SH-SY5Y (cell line): ENCODE measurements at regions not wholly inside any gene's neighbourhood (a gene's known extent, or its start where the extent isn't known, plus 50 kb on each side); places are given as distances from the start of the nearest gene placed in this dataset.

Experiments
- GATA2 ChIP-seq: IDR thresholded peaks from 2 replicates; pipeline ENCODE4 v1.6.1; 2011; ENCODE audit warnings: mild to moderate bottlenecking, low read depth, low read length
- GATA3 ChIP-seq: IDR thresholded peaks from 2 replicates; pipeline ENCODE4 v1.6.1; 2011; ENCODE audit warnings: low read depth, mild to moderate bottlenecking, low read length, moderate library complexity

DNA sequence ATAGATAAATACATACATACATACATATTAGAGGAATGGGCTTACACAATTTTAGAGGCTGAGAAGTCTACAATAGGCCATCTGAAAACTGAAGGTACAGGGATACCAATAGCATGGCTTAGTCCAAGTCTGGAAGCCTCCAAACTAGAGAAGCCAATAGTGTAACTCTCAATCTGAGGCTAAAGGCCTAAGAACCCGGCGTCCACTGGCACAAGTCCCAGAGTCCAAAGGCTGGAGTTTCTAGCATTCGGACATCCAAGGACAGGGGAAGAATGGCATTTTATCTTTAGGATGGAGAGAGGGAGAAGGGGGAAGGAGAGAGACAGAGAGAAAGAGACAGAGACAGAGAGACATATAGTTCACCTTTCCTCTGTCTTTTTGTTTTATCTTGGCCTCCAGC, 63.7 kb upstream of the SYT4 start:
- no peak for TF ChIP-seq GATA2
- TF ChIP-seq GATA3 = no peak

- no peak for TF ChIP-seq GATA3
- no peak for TF ChIP-seq GATA2
Measured at GRCh38 chr18:43350176-43350575, 72.9 kb upstream of the SYT4 start.

DNA sequence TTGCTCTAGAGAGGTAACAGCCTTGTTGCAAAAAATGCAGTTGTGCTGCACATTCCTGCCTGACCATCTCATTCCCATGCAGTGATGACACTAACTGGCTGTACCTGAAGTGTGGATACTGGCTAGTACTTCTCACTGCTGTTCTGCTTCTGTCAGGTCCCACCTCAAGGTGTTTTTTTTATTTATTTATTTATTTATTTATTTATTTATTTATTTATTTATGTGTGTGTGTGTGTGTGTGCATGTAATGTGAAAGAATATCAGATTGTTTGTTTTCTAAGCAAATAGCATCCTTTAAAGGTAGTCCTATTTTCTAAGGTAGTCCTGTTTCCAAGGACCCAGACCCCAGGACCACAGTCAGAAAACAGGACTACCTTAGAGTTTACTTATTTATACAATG, 87.2 kb upstream of the SYT4 start:
- TF ChIP-seq GATA2 = no peak
- TF ChIP-seq GATA3 = no peak

GRCh38 chr18:43367895-43368294, 90.6 kb upstream of the SYT4 start:
- TF ChIP-seq GATA2 (no peak), GATA3 (no peak)

DNA sequence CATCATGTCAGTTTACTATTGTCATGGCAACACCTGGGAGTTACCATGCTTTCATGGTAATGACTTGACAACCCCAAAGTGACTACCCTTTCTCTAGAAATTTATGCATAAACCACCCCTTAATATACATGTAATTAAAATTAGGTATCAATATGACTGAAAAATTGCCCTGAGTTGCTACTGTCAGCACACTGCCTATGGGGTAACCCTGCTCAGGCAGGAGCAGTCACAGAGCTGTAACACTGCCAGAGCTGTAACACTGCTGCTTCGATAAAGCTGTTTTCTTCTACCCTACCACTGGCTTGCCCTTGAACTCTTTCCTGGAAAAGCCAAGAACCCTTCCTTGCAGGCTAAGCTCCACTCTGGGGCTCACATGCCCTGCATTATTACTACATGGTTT, 95.5 kb upstream of the SYT4 start:
- no peak for TF ChIP-seq GATA3
- no peak for TF ChIP-seq GATA2

- TF ChIP-seq GATA3 = no peak
- TF ChIP-seq GATA2 = no peak
Measured at GRCh38 chr18:43380104-43380672, 102.9 kb upstream of the SYT4 start.

DNA sequence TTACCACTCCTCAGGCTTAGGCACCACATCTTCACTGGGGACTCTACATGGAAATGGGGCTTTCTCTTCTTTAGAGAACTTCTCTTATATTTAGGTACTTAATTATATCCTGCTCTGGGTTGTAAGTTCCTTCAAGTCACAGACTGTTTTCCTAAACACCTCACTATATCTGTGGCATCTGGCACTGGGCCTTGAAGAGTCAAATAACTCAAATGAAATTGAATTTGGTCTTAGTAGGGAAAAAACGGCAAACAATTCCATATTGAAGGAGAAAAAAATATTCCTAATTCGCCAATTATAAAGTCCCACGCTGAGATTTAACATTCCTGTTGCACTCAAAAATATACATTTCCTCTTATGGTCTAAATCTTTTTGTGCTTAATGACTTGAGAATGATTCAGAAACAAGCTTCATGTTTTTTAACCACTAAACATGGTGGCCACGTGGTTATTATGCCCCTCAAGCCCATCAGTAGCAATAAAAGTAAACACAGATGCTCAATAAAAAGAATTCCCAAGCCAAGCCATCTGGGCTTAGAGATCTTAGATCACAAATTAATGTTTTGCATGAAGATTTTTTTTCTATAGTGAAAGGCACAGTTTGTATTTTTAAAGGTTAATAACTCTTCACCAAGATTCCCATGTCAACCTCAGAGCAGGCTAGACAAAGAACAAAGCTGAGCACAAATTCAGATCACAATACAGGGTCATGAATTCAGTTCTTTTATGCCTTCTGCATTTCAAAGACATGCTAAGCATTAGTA, 105.5 kb upstream of the SYT4 start:
- TF ChIP-seq GATA3 = no peak
- TF ChIP-seq GATA2 = no peak

DNA sequence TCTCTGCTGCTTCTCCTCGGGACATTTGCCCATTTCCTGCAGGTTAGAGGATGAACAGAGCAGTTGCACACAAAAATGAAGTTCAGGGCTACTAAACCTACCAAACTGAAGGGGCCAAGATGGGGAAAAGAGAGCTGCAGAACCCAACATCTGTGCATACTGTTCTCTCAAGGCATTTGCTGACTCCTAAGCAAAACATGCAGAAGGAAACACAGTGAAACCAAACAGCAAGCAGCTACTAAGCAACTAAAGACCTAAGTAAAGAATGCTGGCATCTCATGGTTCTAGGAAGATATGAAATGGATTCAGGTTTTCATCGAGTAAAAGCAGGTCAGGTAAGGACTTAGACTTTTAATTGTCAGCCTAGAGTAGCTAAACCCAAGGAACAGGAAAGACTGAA, 111.9 kb upstream of the SYT4 start:
- TF ChIP-seq GATA3 = no peak
- no peak for TF ChIP-seq GATA2

GRCh38 chr18:43392168-43392567, 114.9 kb upstream of the SYT4 start:
- TF ChIP-seq GATA2 = no peak
- TF ChIP-seq GATA3 = no peak

GRCh38 chr18:43393174-43393573, 115.9 kb upstream of the SYT4 start:
- TF ChIP-seq GATA3 (no peak), GATA2 (no peak)

- TF ChIP-seq GATA2 = no peak
- TF ChIP-seq GATA3 = no peak
Measured at GRCh38 chr18:43396266-43396665, 119.0 kb upstream of the SYT4 start.

DNA sequence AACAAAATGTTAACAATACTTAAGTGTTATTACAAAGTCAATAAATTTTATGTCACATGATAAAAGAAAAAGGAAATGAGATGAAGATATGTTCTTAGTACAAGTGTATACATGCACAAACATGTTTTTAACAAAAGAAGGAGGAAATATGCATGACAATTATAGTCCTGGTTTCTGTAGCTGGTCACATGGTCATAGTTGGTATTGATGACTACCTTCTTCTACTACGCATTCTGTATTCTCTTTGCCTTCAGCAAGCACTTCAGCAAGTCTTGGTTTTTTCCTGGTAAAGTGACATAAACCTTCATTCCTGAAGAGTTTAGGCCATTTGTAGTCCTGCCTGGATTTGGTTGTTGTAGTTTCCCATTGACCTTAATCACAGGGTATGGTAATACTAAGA, 121.3 kb upstream of the SYT4 start:
- no peak for TF ChIP-seq GATA2
- no peak for TF ChIP-seq GATA3

GRCh38 chr18:43405097-43405496, 127.8 kb upstream of the SYT4 start:
- TF ChIP-seq GATA3 = no peak
- no peak for TF ChIP-seq GATA2

- no peak for TF ChIP-seq GATA3
- TF ChIP-seq GATA2 = no peak
Measured at GRCh38 chr18:43414006-43414405, 136.7 kb upstream of the SYT4 start.

DNA sequence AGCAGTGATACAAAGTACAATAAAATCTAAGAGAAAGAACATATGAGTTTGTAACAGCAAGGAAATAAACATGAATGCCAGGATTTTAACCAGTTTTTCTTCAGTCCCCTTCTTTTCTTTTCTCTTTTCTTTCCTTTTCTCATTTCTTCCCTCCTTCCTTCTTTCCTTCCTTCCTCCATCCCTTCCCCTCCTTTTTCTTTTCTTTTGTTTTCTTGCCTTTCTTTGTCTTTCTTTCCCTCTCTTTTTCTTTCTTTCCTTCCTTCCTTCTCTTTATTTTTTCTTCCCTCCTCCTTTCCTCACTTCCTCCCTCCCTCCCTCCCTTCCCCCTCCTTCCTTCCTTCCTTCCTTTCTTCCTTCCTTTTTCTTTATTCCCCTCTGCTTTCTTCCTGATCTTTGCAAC, 142.8 kb upstream of the SYT4 start:
- TF ChIP-seq GATA3 (no peak), GATA2 (no peak)

GRCh38 chr18:43420950-43421349, 143.7 kb upstream of the SYT4 start:
- TF ChIP-seq GATA2 = no peak
- TF ChIP-seq GATA3 = no peak

DNA sequence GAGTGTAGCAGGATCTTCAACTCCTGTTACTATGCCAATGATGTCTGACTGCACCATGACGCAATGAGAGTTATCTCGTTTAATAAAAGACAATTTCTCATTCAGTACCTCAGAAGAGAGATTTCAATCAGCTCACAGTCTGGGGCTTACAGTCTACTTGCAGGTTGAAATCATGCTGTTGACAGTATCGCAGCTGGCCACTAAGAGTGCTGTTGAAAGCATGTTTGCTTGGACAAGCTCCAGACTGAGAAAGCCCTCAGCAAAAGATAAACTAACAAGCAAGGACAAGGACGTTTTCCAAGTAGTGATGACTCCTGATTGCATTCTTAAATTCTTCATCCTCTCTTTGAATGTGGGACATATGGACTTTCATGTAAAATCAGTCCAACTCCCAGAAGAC, 145.2 kb upstream of the SYT4 start:
- TF ChIP-seq GATA2 (peak; percentile 76), GATA3 (no peak)
